Sigmoid colon (tissue), 4 donors: ENCODE measurements at regions not wholly inside any gene's neighbourhood (a gene's known extent, or its start where the extent isn't known, plus 50 kb on each side); places are given as distances from the start of the nearest gene placed in this dataset.

Experiments
- POLR2AphosphoS5 ChIP-seq, 4 donors: sonication (generic); formaldehyde crosslinking; IDR thresholded peaks; one replicate each; pipeline ENCODE4 v1.6.1; 2017; ENCODE audit warnings: antibody characterized with exemption in 4 of 4
- TF ChIP-seq, protein P1 (sequence below), 4 experiments: fragments of 450-650 bp in 3 of 4; fragments of 200-600 bp in 1 of 4; IDR thresholded peaks; one replicate each; pipeline ENCODE4 v1.5.1; 2016 to 2019; ENCODE audit warnings: antibody characterized with exemption in 4 of 4, mild to moderate bottlenecking in 3 of 4, moderate library complexity in 2 of 4

DNA sequence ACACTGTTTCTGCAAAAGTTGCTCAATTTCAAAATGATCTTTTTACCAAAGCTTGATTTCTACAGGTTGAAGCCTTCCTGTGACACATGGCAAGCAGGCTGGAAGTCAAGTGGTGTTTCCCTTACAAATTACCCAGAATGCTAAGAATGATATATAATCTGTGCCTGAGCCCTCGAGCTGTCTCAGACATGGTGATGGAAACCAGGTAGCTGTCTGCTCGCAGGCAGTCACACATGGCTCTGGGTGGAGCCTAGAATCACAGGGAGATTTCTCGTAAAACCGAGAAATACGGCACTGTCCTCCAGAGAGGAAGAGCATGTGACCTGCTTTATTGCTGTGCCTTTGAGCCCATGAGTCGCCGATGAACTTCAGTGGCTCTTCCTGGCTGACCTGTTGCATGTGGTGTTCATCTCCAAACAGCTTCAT is 392.9 kb downstream of the ZNF521 start:
- TF ChIP-seq POLR2AphosphoS5 (IDR thresholded peaks at IDR 0.05), result peak; percentile 49 to 83 (median 72)
- TF ChIP-seq, protein P1, sequence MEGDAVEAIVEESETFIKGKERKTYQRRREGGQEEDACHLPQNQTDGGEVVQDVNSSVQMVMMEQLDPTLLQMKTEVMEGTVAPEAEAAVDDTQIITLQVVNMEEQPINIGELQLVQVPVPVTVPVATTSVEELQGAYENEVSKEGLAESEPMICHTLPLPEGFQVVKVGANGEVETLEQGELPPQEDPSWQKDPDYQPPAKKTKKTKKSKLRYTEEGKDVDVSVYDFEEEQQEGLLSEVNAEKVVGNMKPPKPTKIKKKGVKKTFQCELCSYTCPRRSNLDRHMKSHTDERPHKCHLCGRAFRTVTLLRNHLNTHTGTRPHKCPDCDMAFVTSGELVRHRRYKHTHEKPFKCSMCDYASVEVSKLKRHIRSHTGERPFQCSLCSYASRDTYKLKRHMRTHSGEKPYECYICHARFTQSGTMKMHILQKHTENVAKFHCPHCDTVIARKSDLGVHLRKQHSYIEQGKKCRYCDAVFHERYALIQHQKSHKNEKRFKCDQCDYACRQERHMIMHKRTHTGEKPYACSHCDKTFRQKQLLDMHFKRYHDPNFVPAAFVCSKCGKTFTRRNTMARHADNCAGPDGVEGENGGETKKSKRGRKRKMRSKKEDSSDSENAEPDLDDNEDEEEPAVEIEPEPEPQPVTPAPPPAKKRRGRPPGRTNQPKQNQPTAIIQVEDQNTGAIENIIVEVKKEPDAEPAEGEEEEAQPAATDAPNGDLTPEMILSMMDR (IDR thresholded peaks at IDR 0.05), result no peak
